HG03469 (cell line): ENCODE measurements at regions not wholly inside any gene's neighbourhood (a gene's known extent, or its start where the extent isn't known, plus 50 kb on each side); places are given as distances from the start of the nearest gene placed in this dataset.
"Not testable (repeated sequence)": the region's sequence is repeated elsewhere in the genome, so short reads cannot be mapped to it uniquely, and the experiment has no call there.

Experiments used
- ATAC-seq: cut with Tn5 transposase; IDR thresholded peaks from one replicate; pipeline ENCODE4 v1.9.1; 2021; ENCODE audit warnings: mild to moderate bottlenecking, moderate library complexity, moderate number of reproducible peaks; ENCODE audit not compliant: unreplicated experiment

- no peak for ATAC-seq
Observed at GRCh38 chr10:78645975-78646374, 422.8 kb upstream of the ZMIZ1 start.

- ATAC-seq, result no peak
Observed at GRCh38 chr10:78648256-78648860, 420.4 kb upstream of the ZMIZ1 start.

- ATAC-seq, result no peak
Observed at GRCh38 chr10:78649429-78649828, 419.3 kb upstream of the ZMIZ1 start.

GRCh38 chr10:78650122-78650521, 418.6 kb upstream of the ZMIZ1 start:
- ATAC-seq, result no peak

GRCh38 chr10:78651287-78651686, 417.5 kb upstream of the ZMIZ1 start:
- no peak for ATAC-seq

GRCh38 chr10:78653555-78653954, 415.2 kb upstream of the ZMIZ1 start:
- ATAC-seq, result no peak

- ATAC-seq, result no peak
Observed at GRCh38 chr10:78654047-78654590, 414.6 kb upstream of the ZMIZ1 start.

GRCh38 chr10:78655979-78656378, 412.8 kb upstream of the ZMIZ1 start:
- no peak for ATAC-seq

GRCh38 chr10:78656417-78657162, 412.2 kb upstream of the ZMIZ1 start:
- no peak for ATAC-seq

- ATAC-seq, result peak; percentile 48
Observed at GRCh38 chr10:78657163-78657861, 411.5 kb upstream of the ZMIZ1 start.

- ATAC-seq, result no peak
Observed at GRCh38 chr10:78657862-78658165, 411.0 kb upstream of the ZMIZ1 start.

GRCh38 chr10:78658645-78659597, 409.8 kb upstream of the ZMIZ1 start:
- ATAC-seq, result peak; percentile 66

- no peak for ATAC-seq
Observed at GRCh38 chr10:78659598-78659967, 409.2 kb upstream of the ZMIZ1 start.

GRCh38 chr10:78660446-78661106, 408.2 kb upstream of the ZMIZ1 start:
- no peak for ATAC-seq

- ATAC-seq, result no peak
Observed at GRCh38 chr10:78663721-78664120, 405.0 kb upstream of the ZMIZ1 start.

- ATAC-seq, result no peak
Observed at GRCh38 chr10:78664929-78665553, 403.7 kb upstream of the ZMIZ1 start.

- no peak for ATAC-seq
Observed at GRCh38 chr10:78672918-78673317, 395.8 kb upstream of the ZMIZ1 start.

GRCh38 chr10:78681141-78681540, 387.6 kb upstream of the ZMIZ1 start:
- not testable (repeated sequence) for ATAC-seq

- ATAC-seq, result not testable (repeated sequence)
Observed at GRCh38 chr10:78681986-78682385, 386.8 kb upstream of the ZMIZ1 start.

GRCh38 chr10:78684947-78685346, 383.8 kb upstream of the ZMIZ1 start:
- no peak for ATAC-seq
